Skeletal muscle satellite cell (primary cell): ENCODE measurements at regions not wholly inside any gene's neighbourhood (a gene's known extent, or its start where the extent isn't known, plus 50 kb on each side); places are given as distances from the start of the nearest gene placed in this dataset.

Experiments
- H3K27me3 ChIP-seq: 2 replicates; pipeline ENCODE4 v1.7.0; 2013; ENCODE audit warnings: low read length; ENCODE audit not compliant: control insufficient read depth, insufficient read depth
- H3K36me3 ChIP-seq: 2 replicates; pipeline ENCODE4 v1.7.0; 2013; ENCODE audit warnings: mild to moderate bottlenecking, control low read depth, low read length; ENCODE audit not compliant: insufficient read depth
- H3K4me1 ChIP-seq: 2 replicates; pipeline ENCODE4 v1.7.0; 2013; ENCODE audit warnings: low read length; ENCODE audit not compliant: control insufficient read depth, insufficient read depth
- H3K4me2 ChIP-seq: 2 replicates; pipeline ENCODE4 v1.7.0; 2013; ENCODE audit warnings: mild to moderate bottlenecking, low read length
- H3K4me3 ChIP-seq: 2 replicates; pipeline ENCODE4 v1.7.0; 2013; ENCODE audit warnings: low read length
- H3K9ac ChIP-seq: 2 replicates; pipeline ENCODE4 v1.7.0; 2013; ENCODE audit warnings: mild to moderate bottlenecking, low read depth, low read length, moderate library complexity
- H3K9me3 ChIP-seq: replicated peaks from 2 replicates; pipeline ENCODE4 v1.7.0; 2013; ENCODE audit warnings: mild to moderate bottlenecking, control low read depth, low read length

DNA sequence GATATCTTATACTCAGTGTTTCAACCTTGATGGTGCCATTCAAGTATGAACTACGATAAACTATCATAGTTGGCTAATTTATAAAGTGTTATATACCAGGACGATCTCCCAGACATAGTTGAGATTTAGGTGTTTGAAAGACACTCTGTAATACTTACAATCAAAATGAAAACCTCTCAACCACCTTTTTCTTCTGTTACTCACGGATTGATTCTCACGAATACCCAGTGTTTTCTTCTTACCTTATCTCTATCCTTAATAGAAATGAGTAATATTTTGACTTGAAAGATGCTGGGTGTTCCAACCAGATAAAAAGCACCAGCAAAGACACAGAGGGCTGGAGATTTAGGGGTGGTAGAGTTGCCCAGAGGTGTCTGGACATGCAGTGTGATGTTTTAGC lies 169.9 kb downstream of the PTCSC3 start:
- H3K9me3 ChIP-seq, result no peaks in the 10 kb centered on the region
- H3K36me3 ChIP-seq, result no peaks in the 10 kb centered on the region
- no peak overlapping the region for H3K4me3 ChIP-seq
- H3K4me1 ChIP-seq, result no peaks in the 10 kb centered on the region
- H3K9ac ChIP-seq, result no peak overlapping the region
- H3K27me3 ChIP-seq, result no peaks in the 10 kb centered on the region
- H3K4me2 ChIP-seq, result no peak overlapping the region

DNA sequence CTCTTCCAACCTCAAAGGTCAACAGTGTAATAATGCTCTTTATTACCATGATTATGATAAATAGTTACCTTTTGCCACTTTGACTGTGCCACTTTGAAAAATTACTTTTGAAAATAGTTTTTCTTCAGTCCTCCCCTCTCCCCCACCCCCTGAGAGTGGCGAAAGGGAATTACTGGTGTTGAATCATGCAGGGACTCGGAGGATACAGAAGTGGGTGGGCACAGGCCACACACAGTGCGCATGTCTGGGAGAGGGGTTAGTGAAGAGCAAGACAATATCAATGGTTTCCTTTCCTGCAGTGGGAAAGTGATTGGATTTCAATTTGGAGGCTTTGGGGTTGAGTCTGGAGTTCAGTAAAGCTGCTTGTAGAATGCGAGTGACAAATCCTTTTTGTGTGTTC lies 170.9 kb downstream of the PTCSC3 start:
- Histone ChIP-seq H3K4me2 (no peak overlapping the region), H3K4me3 (no peak overlapping the region), H3K4me1 (no peaks in the 10 kb centered on the region), H3K36me3 (no peaks in the 10 kb centered on the region), H3K9me3 (no peaks in the 10 kb centered on the region), H3K27me3 (no peaks in the 10 kb centered on the region), H3K9ac (no peak overlapping the region)

DNA sequence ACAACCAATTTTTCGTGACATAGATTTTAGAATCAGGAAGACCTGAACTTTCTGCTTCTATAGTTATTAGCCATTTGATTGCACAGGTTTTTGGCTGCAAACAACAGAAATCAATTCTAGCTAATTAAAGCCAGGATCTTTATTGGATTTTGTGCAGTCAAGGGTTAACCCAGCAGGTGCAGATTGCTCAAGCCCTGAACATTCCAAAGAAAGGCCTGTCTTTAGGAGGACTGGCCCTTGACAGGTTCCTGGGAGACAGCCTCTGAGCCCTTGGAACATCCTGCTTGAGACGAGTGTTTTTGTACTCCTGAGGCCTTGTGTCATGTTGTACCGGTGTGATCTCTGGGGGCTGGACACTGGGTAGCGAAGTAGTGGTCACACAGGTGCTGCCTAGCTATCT lies 174.6 kb downstream of the PTCSC3 start:
- no peak overlapping the region for H3K4me3 ChIP-seq
- no peak overlapping the region for H3K9ac ChIP-seq
- H3K36me3 ChIP-seq, result no peaks in the 10 kb centered on the region
- H3K9me3 ChIP-seq, result no peaks in the 10 kb centered on the region
- H3K4me1 ChIP-seq, result no peaks in the 10 kb centered on the region
- no peak overlapping the region for H3K4me2 ChIP-seq
- peaks cover 8% of the 10 kb centered on the region for H3K27me3 ChIP-seq

DNA sequence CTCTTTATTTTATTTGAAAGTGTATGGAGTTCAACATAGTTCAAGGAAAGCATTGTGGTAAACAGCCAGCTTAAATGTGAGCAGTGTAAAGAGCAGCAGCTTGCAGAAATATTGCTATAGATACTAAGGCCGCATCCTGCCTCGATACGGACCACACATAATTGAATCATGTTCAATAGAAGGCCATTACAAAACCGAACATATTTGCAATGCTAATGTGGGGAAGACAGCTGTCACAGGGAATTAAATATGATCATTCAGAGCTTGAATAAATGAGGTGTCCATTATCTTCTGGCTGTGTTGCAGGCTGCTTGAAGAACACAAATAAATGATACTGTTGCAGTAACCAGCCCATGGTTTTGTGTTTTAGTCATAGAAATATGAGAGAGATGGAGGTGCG lies 173.2 kb downstream of the BRMS1L start:
- H3K36me3 ChIP-seq, result no peaks in the 10 kb centered on the region
- H3K27me3 ChIP-seq, result peaks cover 8% of the 10 kb centered on the region
- H3K4me2 ChIP-seq, result no peak overlapping the region
- no peak overlapping the region for H3K4me3 ChIP-seq
- no peaks in the 10 kb centered on the region for H3K9me3 ChIP-seq
- H3K4me1 ChIP-seq, result no peaks in the 10 kb centered on the region
- H3K9ac ChIP-seq, result no peak overlapping the region

DNA sequence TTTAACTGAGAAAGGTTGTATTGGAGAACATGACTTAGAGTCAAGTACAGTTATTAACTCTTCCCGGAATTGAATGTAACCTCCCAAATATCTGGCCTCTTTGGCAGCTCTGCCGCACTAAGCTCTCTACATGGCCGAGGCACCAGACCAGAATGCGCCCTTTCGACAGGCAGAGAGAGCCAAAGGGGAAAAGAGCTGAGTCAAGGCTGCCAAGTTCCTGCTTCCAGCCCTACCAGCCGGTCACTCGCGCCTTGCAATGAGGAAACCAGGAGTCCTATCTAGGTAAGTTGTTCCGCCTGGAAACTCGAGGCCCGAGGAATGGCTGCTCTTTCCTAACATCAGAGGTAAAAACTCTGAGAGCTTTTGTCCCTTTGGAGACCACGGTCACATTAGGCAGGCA lies 172.2 kb downstream of the BRMS1L start:
- Histone ChIP-seq H3K4me2 (no peak overlapping the region), H3K9ac (no peak overlapping the region), H3K27me3 (peaks cover 8% of the 10 kb centered on the region), H3K4me3 (no peak overlapping the region), H3K9me3 (no peaks in the 10 kb centered on the region), H3K4me1 (no peaks in the 10 kb centered on the region), H3K36me3 (no peaks in the 10 kb centered on the region)

DNA sequence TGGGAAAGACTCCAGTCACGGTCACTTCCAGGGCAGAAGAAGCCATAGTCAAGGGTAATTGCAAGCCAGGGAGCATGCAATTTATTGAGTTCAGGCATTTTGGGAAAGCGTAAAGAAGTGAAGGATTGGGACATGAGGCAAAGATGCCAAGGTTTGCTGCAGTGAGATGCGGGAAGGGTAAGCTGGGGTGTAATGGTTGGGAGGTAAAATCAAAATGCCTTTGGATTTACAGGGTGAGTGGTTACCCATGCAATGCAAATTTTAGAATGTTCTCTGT lies 167.5 kb downstream of the BRMS1L start:
- Histone ChIP-seq H3K4me3 (no peak overlapping the region), H3K9ac (no peak overlapping the region), H3K27me3 (peaks cover 1% of the 10 kb centered on the region), H3K4me2 (no peak overlapping the region), H3K4me1 (no peaks in the 10 kb centered on the region), H3K36me3 (no peaks in the 10 kb centered on the region), H3K9me3 (no peaks in the 10 kb centered on the region)

DNA sequence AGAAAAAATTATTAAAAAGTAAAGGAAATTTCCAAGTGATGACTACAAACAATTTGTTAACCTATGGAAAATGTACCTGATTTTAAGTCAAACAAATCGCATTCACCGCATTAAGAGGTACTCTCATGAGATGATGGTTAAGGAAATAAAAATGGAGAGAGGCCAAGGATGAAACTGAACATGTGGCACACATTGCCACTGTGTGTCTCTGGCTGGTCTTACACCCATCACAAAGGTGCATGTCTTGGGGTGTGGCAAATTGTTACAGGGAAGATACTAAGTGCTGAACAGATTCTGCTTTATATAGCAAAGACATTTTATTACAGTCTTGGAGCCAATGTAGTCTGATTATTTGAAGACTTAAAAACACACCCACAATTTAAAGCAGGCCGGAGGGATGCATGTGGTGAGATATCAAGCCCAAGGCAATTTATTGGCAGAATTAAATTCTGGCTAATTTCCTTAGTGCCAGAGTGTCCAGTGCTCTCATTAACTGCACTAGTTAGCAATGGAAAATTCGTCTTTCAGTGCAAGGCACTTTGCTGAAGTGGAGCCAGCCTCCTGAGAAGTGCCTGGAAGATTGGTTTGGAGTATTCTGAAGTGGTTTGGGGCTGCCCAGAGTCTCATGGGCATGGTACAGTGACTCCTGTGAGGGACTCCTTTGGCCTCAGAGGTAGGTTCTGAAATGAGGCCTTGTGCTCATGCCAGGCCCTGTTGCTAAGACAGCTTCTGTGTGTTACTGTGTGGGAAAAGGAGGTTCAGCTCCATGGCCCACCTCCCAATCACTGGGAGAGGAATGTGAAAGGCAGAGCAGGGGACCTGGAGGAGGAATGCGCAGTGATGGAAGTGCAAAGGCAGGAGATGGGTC lies 166.9 kb downstream of the BRMS1L start:
- H3K27me3 ChIP-seq, result no peaks in the 10 kb centered on the region
- no peaks in the 10 kb centered on the region for H3K9me3 ChIP-seq
- no peak overlapping the region for H3K4me3 ChIP-seq
- H3K36me3 ChIP-seq, result no peaks in the 10 kb centered on the region
- H3K4me2 ChIP-seq, result no peak overlapping the region
- no peaks in the 10 kb centered on the region for H3K4me1 ChIP-seq
- H3K9ac ChIP-seq, result no peak overlapping the region

DNA sequence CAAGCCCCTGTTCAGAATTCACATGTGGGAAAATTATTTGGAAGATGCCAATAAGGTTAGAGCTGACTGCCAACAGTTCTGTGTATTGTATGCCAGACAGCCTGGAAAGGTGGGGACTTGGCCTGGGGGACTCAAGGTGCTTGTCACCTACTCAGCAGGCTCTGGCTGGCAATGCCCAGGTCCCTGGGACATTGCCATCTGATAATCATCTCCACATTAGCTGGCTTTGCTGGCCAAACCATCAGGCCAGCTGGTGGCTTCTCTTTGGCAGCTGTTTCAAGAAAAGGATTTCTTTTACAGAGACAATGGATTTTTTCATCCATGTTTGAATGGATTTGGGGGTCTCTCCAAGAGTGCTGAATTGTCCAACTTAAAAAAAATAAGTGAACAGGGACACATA lies 165.2 kb downstream of the BRMS1L start:
- Histone ChIP-seq H3K36me3 (no peaks in the 10 kb centered on the region), H3K4me3 (no peak overlapping the region), H3K4me2 (no peak overlapping the region), H3K27me3 (peaks cover 4% of the 10 kb centered on the region), H3K4me1 (no peaks in the 10 kb centered on the region), H3K9me3 (no peaks in the 10 kb centered on the region), H3K9ac (no peak overlapping the region)

DNA sequence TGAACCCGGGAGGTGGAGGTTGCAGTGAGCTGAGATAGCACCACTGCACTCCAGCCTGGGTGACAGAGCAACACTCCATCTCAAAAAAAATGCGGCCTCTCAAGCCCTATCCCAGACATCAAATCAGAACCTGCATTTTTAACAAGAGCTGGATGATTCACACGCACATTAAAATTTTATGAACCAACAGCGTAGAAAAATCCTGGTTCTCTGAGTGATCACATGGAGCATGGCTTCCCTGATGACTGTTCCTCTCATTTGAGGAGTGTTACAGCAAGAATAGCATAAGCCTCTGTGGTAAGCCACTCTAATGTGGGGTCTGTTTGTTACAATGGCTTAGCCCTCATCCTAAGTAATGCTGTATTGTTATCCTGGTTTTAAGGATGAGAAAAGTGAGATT lies 163.6 kb downstream of the BRMS1L start:
- no peak overlapping the region for H3K4me3 ChIP-seq
- H3K27me3 ChIP-seq, result peaks cover 6% of the 10 kb centered on the region
- H3K36me3 ChIP-seq, result no peaks in the 10 kb centered on the region
- no peak overlapping the region for H3K4me2 ChIP-seq
- no peak overlapping the region for H3K9ac ChIP-seq
- no peaks in the 10 kb centered on the region for H3K4me1 ChIP-seq
- no peaks in the 10 kb centered on the region for H3K9me3 ChIP-seq

DNA sequence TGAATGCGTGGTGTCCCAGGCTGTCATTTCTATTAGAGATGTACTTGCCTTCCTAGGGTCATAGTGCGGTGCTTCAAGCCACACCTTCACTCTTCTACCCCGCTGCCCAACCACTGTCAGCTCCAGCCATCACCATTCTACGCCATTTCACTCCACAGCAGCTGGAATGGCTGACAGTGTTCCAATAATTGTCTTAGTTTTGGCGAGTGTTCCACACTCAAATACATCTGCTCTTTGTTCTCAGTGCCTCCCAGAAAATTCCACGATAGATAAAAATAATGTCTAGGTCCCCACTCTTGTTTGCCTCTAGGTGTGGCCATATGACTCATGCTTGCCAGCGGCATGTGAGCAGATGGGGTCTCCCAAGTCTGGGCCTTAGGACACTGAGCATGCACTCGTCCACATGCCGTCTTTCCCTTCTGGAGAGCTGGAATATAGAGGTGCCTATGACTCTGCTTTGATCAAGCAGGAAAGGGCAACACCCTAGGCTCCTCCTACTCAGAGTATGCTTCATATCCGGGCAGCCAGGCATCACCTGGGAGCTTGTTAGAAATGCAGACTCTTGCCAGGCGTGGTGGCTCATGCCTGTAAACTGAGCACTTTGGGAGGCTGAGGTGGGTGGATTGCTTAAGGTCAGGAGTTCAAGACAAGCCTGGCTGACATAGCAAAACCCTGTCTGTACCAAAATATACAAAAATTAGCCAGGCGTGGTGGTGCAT lies 163.0 kb downstream of the BRMS1L start:
- H3K4me2 ChIP-seq, result no peak overlapping the region
- H3K9me3 ChIP-seq, result no peaks in the 10 kb centered on the region
- H3K4me1 ChIP-seq, result no peaks in the 10 kb centered on the region
- no peak overlapping the region for H3K9ac ChIP-seq
- H3K4me3 ChIP-seq, result no peak overlapping the region
- no peaks in the 10 kb centered on the region for H3K36me3 ChIP-seq
- H3K27me3 ChIP-seq, result peaks cover 6% of the 10 kb centered on the region

DNA sequence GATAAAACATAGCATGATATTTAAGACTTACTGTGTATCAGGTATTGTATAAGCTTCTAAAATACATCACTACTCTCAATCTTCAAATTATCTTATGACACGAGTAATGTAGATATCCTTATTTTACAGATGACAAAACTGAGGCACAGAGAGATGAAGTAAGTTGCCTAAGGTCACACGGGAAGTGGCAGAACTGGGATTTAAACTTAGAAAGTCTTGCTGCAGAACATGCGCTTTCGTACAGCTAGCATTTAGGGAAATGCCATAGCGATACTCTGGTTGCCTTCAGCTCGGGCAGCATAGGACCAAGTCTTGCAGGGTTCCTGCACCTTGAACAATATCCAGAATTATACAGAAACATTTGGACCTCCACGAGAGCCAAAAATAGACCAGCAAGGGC lies 162.4 kb downstream of the BRMS1L start:
- Histone ChIP-seq H3K27me3 (peaks cover 6% of the 10 kb centered on the region), H3K9me3 (no peaks in the 10 kb centered on the region), H3K36me3 (no peaks in the 10 kb centered on the region), H3K4me3 (no peak overlapping the region), H3K9ac (no peak overlapping the region), H3K4me1 (no peaks in the 10 kb centered on the region), H3K4me2 (no peak overlapping the region)

DNA sequence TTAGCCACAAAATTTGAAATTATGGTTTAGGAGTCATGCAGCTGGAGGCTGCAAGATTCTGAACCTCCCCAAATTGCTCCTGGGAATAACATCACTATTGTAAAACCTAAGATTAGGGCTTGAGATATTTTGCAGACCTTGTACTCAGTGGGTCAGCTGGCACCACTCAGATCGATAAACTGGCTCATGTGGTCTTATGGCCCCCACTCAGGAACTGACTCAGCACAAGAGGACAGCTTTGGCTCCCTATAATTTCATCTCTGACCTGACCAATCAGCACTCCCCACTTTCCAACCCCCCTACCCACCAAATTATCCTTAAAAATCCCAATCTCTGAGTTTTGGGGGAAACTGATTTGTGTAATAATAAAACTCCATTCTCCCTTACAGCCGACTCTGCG lies 161.6 kb downstream of the BRMS1L start:
- no peaks in the 10 kb centered on the region for H3K9me3 ChIP-seq
- H3K4me1 ChIP-seq, result no peaks in the 10 kb centered on the region
- no peaks in the 10 kb centered on the region for H3K36me3 ChIP-seq
- H3K9ac ChIP-seq, result no peak overlapping the region
- peaks cover 6% of the 10 kb centered on the region for H3K27me3 ChIP-seq
- H3K4me3 ChIP-seq, result no peak overlapping the region
- H3K4me2 ChIP-seq, result no peak overlapping the region
